EH (cell line): ENCODE measurements at regions not wholly inside any gene's neighbourhood (a gene's known extent, or its start where the extent isn't known, plus 50 kb on each side); places are given as distances from the start of the nearest gene placed in this dataset.
A peak's percentile ranks its signal among the peaks of the same experiment; 100 is the strongest.
"Not testable (repeated sequence)": the region's sequence is repeated elsewhere in the genome, so short reads cannot be mapped to it uniquely, and the experiment has no call there.

ENCODE experiments used
- DNase-seq: peaks from one replicate; pipeline ENCODE4 v3.0.0-alpha.2; 2015; ENCODE audit warnings: low read depth

DNA sequence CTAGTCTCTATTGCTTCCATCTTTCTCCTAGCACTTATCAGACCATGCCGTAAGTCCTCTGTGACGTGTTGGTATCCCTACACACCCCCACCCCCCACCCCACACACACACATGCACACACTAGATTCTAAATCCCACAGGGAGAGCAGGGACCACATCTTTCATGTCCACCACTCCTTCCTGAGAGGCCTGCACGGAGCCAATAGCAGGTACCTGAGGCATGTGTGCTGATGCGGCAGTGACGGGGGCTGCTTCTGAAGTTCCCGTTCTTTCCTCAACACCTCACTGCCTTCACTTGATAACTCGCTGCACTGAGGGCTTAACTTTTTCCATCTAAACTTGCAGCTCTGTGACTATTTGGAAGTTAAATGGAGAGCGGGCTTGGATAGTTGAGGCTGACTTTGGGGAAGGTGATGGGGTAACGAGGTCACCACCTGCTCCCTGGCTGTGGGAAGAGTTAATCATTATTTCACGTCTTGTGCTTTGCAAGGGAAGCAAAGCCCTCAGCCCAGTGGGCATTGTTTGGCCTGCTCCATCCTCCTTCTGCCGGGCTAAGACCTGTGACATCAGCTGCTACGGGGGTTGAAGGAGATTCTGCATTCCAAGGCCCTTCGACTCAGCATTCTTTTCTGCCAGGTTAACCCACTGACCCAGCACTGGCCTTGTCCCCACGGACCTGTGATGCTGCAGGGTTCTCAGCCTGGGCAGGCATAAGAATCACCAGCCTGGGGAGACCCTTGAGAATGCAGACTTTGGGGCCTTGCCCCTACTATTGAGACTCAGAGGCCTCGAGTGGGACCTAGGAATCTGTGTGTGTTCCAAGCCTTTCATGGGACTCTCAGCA lies 187.8 kb downstream of the ANKRD60 start:
- DNase-seq: no peak

DNA sequence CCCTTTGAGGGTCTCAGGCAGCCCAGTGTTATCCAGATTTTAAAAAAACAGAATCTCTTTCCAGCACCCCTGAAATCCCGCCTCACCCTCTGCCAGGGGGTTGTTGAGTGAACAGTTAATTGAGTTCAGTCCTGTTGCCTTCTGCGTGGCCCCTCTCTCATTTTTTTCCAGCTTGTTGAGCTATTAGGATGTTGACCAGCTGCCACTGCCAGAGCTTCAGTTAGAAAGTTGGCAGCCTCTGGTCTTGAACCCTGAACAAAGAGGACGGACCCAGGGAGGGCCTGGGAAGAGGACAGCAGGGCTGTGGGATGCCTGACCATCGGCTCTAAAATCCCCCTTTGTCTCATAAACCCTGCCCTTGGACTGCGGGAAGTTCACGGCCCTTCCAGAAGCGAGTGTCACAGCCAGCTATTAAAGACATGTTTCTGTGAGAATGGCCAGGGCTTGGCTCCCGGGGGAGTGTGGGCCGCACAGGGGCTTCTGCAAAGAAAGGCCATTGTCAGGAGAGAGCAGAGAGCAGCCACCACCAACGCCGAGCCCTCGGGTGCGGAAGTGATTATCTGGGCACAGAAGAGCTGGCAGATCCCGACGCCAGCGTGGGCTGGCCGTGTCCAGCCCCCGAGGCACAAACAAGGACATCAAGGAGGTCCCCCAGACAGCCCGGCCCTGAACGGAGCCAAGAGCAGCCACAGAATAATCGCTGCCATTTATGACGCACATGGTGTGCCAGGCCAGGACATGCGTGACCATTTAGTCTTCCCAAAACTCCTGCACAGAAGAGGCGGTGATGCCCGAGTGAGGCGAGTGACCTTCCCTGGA lies 189.0 kb downstream of the ANKRD60 start:
- no peak for DNase-seq

DNA sequence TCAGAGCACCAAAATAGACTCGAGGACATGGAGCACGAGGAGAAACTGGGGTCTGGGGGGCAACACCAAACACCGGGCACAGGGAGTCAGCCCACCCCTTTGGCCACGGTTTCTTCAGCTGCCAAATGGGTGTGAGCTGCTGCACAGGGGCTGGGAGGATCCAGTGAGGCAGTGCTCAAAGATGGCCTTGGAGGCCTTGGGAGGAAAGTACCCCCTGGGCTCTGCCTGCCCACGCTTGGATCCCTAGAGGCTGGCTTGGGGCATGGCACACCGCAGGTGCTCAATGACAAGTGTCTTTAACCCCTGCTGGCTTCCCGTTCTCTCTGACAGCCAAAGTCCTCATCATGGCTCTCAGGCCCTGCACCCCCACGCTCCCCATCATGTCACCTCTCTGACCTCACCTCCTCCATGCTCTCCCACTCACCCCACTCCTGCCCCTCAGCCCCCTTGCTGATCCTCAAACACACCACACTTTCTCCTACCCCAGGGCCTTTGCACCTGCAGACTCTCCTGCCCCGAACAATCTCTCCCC lies 190.3 kb downstream of the ANKRD60 start:
- DNase-seq: no peak

DNA sequence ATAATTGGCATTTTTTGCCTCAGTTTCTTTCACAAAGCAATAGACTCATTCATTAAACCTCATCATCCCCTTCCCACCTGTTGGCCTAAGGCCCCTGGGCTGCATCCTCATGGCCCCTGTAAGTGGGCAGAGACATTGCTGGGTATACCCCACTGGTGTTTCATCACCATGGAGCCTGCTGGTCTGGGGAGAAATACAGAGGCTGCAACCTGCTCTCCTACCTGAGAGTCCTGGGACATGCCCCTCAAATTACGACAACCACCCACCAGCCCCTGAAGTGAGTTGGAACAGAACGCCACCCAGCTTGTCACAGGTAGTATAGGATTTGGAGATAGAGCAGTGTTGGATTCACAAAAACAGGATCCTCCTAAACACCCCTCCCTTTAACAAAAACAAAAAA lies 190.8 kb downstream of the ANKRD60 start:
- no peak for DNase-seq

DNA sequence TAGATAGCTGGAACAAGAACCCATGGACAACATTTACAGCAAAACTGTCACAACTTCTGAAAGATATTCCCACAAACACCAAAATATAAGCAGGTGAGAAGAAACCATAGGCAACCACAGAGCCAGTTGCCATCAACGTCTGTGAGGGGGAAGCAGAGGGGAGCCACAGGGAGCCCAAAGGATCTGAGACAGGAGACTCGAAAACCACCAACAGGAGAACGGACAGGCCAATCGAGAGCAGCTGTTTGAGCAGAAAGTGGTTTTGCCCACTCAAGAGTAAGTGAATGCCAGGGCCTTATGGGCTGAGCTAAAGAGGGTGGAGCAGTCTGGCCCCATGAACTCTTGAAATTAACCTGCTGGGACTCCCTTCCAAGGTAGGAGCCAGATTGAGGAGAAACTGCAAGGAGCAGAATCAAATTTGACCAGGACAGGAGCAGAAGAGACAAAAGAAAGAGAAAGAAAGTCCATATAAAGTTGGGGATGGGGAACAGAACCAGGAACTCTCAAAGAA lies 195.4 kb downstream of the ANKRD60 start:
- DNase-seq: no peak

DNA sequence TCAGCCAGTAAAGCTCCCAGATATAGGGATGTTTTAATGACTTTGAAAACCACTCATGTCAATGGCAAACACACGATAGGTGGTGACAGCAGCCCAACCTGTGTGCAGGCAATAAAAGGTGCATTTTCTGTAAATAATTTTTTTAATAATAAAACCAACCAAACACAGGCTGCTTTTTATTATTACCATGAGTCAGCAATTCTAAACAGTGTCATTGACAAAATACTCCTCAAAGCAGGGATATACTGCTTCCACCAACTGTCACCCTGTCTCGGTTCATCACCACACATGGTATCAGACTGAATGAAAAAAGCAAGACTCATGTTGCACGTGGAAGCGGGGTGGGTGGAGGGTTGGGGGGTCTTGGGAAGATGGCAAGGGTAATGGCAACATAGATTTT lies 195.9 kb downstream of the ANKRD60 start:
- no peak for DNase-seq

DNA sequence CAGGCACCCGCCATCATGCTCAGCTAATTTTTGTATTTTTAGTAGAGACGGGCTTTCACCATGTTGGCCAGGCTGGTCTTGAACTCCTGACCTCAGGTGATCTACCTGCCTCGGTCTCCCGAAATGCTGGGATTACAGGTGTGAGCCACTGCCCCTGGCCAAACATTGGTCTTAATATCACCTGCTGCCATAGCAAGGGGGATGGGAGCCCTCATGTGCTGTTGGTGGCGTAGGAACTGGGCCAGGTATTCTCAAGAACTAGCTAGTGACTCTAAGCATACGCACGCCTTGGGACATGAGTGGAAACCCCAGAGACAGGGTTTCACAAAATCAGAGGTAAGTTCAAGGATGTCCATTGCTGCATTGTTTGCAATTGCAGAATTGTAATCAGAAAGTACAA lies 197.1 kb downstream of the ANKRD60 start:
- DNase-seq: not testable (repeated sequence)

DNA sequence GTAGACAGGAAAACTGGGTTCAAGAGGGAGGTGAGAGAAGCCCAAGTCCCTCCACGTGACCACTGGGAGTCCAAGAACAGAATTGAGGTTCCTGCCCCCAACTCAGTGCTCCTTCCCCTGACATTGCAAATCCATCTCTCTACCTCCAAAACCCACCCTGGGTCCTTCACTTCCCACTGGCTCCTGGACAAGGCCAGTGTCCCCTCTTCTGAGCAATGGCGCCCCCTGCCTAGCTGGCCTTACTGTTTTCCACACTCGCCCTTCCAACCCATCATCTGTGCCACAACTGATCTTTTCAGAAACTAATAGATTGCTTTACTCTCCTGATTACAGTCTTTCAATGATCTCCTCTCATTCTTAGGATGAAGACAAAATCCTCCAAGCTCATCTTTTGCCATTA lies 200.3 kb downstream of the ANKRD60 start:
- DNase-seq: no peak

DNA sequence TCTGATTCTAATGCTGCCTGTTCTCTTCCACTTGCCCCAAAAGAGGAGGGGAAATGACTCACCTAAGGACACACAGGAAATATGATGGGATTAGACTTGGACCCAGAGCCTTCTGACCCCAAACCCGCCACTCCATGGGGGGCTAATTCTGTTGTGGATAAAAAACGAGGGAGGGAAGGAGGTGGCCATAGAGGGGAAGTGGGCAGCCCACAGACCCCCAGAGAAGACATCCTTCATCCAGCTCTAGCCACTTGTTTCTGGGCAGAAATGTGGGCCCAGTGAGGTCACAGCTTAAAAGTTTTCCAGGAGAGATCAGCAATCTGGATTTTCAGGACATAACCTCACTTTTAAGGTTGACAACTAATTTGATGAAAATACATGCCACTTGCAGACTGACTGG lies 202.1 kb downstream of the ANKRD60 start:
- no peak for DNase-seq

DNA sequence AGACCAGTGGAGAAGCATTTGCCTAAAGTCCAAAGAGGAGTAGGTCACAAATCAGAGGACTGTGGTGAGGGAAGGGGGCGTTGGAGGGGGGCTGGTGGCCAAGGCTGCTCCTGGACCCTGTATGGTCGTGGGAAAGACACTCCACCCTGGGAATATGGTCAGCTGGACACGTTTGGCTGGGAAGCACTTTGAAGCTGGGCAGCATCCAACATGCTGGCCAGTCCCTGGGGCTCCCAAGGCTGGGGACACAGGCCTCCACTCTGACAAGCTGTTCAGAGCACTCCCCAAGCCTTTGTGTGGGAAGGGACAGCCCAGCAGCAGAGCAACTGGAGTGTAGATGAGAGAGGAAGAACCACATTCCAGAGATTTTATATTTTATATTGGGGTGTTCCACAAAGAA lies 203.2 kb downstream of the ANKRD60 start:
- no peak for DNase-seq

DNA sequence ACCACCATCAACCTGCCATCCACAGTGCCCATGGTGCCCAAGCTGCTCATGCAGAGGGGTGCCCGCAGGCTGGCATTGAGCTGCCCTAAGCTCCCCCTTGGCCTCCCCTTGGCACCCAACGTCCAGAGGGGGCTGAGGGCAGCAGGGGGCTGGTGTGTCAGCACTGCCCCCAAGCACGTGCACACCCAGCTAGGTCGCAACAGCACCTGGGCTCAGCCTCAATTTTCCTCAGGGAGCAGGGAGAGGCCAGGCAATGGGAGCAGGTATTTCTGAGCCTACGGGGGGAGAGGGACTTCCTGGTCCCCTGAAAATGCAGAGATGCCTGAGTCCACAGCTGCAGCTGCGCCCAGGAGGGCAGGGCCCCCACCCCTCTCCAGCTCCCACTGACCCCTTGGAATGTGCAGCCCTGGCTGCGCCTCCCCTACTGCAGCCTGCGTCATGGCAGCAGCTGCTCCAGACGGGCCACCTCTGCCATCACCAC lies 204.2 kb downstream of the ANKRD60 start:
- DNase-seq: no peak

DNA sequence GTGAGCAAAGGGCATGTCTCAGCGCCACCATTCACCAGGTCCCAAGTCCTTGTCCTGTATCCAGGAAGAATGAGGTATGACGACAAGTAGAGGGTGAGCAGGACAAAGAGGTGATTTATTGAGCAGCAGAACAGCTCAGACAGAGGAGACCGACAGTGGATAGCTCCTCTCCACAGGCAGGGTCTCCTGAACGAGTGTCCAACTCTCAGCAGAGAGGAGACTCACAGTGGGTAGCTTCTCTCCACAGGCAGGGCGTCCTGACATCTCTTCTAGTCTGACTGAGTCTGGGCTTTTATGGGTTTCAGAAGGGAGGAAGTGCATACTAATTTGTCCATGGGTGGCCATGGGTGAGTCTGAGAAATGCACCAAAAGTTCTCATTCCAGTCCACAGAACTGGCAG lies 204.7 kb downstream of the ANKRD60 start:
- no peak for DNase-seq

DNA sequence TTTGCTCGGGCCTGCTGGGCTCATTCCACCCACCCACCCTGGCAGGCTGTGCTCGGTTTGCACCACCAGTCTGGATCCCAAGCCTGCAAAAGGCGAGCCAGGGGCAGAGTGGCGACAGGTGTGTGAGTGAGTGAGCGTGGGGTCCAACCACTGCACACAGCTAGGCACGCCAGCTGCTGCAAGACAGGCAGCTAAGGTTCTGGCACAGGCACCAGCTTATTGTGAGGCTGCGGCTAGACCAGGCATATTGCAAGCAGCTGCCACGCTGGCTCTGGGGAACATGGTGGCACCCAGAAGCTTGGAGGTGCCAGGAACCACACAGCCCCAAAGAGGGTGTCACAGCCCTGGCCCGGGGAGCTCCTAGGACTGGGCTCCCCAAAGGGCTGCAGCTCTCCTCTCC lies 205.1 kb downstream of the ANKRD60 start:
- no peak for DNase-seq

DNA sequence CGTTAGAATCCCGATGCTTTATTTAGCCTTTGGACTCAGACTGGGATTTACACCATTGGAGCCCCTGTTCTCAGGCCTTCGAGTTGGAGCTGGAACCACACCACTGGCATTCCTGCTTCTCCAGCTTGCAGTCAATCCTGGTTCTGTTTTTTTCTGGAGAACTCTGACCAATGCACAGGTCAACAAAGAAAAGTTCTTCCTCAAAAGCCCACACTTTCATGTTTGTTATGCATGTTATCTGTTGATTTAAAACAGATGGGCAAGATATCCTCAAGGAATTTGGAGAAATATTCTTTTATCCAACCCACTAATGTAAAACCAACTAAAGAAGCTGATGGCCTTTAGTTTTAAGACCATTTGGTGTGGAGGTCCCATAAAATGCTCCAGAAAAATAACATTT lies 205.7 kb downstream of the ANKRD60 start:
- peak; percentile 22 for DNase-seq

DNA sequence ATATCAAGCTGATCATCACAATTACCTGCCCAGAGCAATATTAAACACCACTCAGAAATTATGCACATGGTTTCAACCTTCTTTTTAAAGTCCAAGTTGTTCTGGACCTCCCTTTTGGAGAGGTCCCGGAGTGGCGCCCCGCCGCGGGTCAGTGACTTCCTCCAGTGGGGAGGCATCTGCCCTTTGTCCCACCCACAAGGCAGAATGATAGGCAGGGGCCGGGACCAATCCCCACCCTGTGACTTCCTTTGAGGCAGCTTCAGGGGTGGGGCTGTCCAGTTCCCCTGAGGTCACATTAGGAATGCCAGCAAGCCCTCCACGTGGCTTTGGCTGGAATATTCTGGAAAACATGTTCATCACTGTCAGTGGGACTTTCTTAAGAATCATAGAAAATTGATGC lies 207.0 kb downstream of the ANKRD60 start:
- DNase-seq: peak; percentile 30

DNA sequence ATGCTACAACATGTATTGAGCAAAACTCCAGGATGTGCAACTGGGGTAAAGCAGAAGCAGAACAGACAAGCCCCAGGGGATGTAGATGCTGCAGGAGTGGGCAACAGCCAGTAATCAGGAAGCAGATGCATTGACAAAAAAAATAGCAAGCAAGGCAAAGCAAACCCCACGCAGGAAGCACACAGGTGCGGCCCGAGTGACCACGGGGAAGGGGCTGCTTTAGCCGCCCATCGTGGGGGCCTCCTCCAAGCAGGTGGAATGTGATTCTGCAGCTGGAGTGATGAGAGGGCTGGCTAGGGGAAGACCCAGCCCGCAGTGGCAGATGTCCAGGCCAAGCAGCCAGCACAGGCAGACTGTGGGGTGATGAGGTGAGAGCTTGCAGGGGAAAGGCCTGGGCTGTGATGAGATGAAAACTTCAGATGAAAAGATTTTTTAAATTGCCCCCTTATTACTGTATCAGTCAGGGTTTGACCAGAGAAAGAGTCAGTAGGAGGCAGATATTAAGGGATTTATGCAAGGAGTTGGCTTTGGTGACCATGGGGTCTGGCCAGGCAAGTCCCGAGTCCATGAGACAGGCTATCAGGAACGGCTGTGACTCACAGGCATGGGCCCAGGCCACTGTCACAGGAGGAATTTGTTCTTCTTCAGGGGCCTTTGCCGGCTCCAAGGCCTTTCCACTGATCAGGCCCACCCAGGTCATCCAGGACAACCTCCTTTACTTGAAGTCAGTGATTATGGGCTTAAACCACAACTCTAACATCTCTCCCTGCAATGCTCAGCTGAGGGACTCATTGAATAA lies 207.6 kb downstream of the ANKRD60 start:
- no peak for DNase-seq

DNA sequence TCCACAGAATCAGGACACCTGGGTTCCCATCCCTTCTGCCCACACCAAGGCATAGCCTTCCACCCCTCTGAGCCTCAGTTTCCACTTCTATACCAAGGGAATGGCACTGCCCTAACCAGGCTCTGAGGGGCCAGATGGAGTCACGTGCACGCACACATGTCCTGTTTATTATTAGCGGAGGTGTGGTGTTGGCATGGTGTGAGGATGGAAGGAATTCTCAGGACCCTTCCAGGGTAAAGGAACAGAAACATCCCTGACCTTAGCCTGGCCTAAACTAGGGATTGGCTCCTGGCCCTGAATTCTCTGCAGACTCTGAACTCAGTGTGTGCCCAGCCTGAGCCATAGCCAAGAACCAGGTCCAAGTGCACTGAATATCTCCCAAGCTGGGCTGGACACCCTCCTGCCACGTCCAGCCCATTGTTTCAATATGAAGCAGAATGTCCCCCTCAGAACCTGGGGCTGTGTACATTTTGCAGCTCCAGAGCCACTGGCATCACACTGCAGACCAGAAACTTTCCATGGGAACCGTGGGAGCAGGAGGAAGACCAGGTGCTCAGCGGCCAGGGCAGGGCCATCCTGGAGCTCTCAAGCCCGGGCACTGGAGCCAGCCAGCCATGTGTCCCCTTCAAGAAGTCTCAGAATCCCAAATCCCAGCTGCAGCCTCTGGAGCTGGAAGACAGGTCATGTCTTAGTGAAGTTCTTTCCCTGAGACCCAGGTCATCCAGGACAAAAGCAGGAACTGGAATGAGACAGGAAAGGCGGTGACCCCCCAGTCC lies 208.4 kb downstream of the ANKRD60 start:
- DNase-seq: no peak

DNA sequence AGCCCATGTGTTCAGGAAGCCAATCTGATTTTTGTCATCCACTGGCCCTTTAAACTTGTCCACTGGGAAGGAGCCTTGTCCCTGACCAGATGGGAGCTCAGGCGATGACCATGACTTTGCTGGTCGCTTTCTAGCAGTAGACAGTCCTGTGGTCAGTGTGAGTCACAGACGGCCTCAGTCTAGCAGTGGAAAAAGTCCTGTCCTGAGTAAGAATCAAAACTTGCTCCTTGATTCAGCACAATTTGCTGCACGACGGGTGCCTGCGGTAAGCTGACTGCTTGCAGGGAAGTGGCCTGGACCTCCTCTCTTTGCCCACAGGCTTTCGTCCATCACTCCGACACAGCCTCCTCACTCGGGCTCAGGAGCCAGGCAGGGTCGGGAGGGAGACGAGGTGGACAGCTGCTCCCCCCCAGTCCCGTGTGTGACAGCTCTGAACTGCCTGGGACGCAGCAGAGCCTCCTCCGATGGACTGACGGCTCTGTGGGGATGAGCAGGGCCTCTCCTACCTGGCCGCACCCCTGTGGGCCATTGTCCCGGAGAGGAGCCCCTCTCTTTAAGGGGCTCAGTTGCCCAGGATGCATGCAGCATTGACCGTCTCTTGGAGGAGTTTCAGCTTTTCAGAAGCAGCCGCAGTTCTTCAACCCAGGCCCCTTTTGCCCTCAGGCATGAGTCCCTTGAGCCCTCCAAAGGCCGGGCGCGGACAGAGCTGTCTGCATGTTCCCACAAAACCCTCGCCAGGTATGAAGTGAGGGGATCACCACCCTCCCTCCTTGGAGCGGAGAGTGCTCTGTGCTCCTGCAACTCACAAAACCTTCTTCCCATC lies 209.2 kb downstream of the ANKRD60 start:
- peak; percentile 92 for DNase-seq

DNA sequence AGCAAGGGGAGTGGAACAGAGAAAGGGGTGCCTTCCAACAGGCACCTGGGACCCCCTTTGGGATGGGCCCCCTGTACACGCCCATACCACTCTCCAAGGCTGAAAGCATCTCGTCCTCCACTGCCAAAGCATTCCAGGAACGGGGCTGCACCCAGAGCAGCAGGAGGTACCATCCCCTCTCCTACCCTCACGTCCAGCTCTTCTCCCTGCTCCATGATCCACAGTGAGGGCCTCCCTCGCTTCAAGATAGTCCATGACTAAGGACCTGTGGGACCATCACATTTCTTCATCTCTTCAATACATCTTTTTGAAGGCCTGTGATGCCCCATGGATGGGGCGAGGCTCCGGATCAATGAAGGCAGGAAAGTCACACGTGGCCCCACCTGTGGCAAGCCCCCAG lies 209.9 kb downstream of the ANKRD60 start:
- DNase-seq: no peak

DNA sequence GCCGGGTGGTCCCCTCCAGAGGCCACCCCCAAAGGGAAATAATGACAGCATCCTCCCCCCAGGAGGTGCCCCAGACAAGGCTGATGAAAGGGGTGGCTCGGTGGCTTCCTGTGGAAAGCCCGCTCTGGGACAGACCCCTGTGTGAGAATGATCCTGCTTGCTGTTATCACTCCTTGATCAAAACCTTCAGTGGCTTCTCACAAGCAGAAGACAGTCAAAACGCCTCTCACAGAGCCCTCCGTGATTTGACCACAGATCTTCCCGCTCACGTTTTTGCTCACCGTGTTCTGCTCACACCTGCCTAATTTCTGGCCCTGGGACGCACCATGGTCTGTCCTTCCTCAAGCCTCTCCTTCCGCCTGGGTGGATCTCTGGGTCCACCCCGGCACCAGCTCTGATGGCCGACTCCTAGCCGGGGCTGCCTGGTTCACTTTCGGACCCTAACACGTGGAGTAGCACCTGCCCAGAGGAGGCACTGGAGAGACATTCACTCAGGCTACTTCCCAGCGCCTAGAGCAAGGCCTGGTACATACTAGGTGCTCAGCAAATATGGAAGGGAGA lies 210.4 kb downstream of the ANKRD60 start:
- DNase-seq: no peak
